Osteoblast (primary cell): ENCODE measurements at regions not wholly inside any gene's neighbourhood (a gene's known extent, or its start where the extent isn't known, plus 50 kb on each side); places are given as distances from the start of the nearest gene placed in this dataset.

Source experiments
- DNase-seq: peaks from one replicate; pipeline ENCODE4 v3.0.0; 2011; ENCODE audit warnings: low spot score, mixed read lengths; ENCODE audit not compliant: insufficient read length; ENCODE audit errors: missing footprints
- H2AFZ ChIP-seq: 2 replicates; pipeline ENCODE4 v1.6.0; 2011; ENCODE audit warnings: mild to moderate bottlenecking, low read length
- H3K27ac ChIP-seq: 2 replicates; pipeline ENCODE4 v1.5.1; 2011; ENCODE audit warnings: mild to moderate bottlenecking, low read depth, low read length, moderate library complexity
- H3K27me3 ChIP-seq: 2 replicates; pipeline ENCODE4 v1.6.0; 2012; ENCODE audit warnings: mild to moderate bottlenecking, control low read depth, inconsistent platforms, low read length, moderate library complexity; ENCODE audit not compliant: insufficient read depth
- H3K36me3 ChIP-seq: 2 replicates; pipeline ENCODE4 v1.5.1; 2011; ENCODE audit warnings: mild to moderate bottlenecking, low read length, control low read depth, moderate library complexity; ENCODE audit not compliant: insufficient read depth
- H3K4me1 ChIP-seq: 2 replicates; pipeline ENCODE4 v1.5.1; 2011; ENCODE audit warnings: mild to moderate bottlenecking, low read length, control low read depth, moderate library complexity; ENCODE audit not compliant: insufficient read depth
- H3K4me2 ChIP-seq: 2 replicates; pipeline ENCODE4 v1.6.0; 2011; ENCODE audit warnings: mild to moderate bottlenecking, low read length; ENCODE audit not compliant: insufficient read depth
- H3K4me3 ChIP-seq: fragments of 200-600 bp; sonication (generic); 3 replicates; pipeline ENCODE4 v1.5.1; 2012; ENCODE audit warnings: mild to moderate bottlenecking, low read length, inconsistent platforms; ENCODE audit not compliant: insufficient read depth
- H3K79me2 ChIP-seq: 2 replicates; pipeline ENCODE4 v1.6.0; 2012; ENCODE audit warnings: mild to moderate bottlenecking, low read length, control low read depth, inconsistent platforms; ENCODE audit not compliant: insufficient read depth
- H3K9me3 ChIP-seq: 2 replicates; pipeline ENCODE4 v1.5.1; 2011; ENCODE audit warnings: low read depth, low read length, control low read depth
- H4K20me1 ChIP-seq: 2 replicates; pipeline ENCODE4 v1.6.0; 2012; ENCODE audit warnings: mild to moderate bottlenecking, low read length, control low read depth; ENCODE audit not compliant: insufficient read depth
- CTCF ChIP-seq: IDR thresholded peaks from 2 replicates; pipeline ENCODE4 v1.5.1; 2011; ENCODE audit warnings: mild to moderate bottlenecking, low read depth, low read length, moderate library complexity; ENCODE audit errors: extremely low read depth

- no peak for DNase-seq
- Histone ChIP-seq H3K79me2 (no peaks in the 10 kb centered on the region), H3K36me3 (no peaks in the 10 kb centered on the region), H3K27ac (no peak overlapping the region), H3K27me3 (no peaks in the 10 kb centered on the region), H4K20me1 (no peaks in the 10 kb centered on the region), H2AFZ (no peak overlapping the region), H3K9me3 (no peaks in the 10 kb centered on the region), H3K4me1 (no peaks in the 10 kb centered on the region), H3K4me3 (no peak overlapping the region), H3K4me2 (no peak overlapping the region)
- TF ChIP-seq CTCF, result no peak
Observed at GRCh38 chr6:17225767-17226630, 55.2 kb upstream of the RBM24 start.

GRCh38 chr6:17226786-17227233 is 54.4 kb upstream of the RBM24 start:
- no peak overlapping the region for H3K4me2 ChIP-seq
- no peaks in the 10 kb centered on the region for H4K20me1 ChIP-seq
- no peaks in the 10 kb centered on the region for H3K36me3 ChIP-seq
- no peak for TF ChIP-seq CTCF
- no peaks in the 10 kb centered on the region for H3K79me2 ChIP-seq
- no peak overlapping the region for H2AFZ ChIP-seq
- no peaks in the 10 kb centered on the region for H3K27me3 ChIP-seq
- no peak overlapping the region for H3K27ac ChIP-seq
- no peaks in the 10 kb centered on the region for H3K4me1 ChIP-seq
- H3K9me3 ChIP-seq, result no peaks in the 10 kb centered on the region
- no peak for DNase-seq
- H3K4me3 ChIP-seq, result no peak overlapping the region

- no peaks in the 10 kb centered on the region for H3K9me3 ChIP-seq
- no peak overlapping the region for H3K4me3 ChIP-seq
- no peaks in the 10 kb centered on the region for H3K27me3 ChIP-seq
- TF ChIP-seq CTCF, result no peak
- H2AFZ ChIP-seq, result no peak overlapping the region
- H4K20me1 ChIP-seq, result no peaks in the 10 kb centered on the region
- DNase-seq, result no peak
- H3K79me2 ChIP-seq, result no peaks in the 10 kb centered on the region
- no peaks in the 10 kb centered on the region for H3K36me3 ChIP-seq
- H3K27ac ChIP-seq, result no peak overlapping the region
- no peak overlapping the region for H3K4me2 ChIP-seq
- H3K4me1 ChIP-seq, result no peaks in the 10 kb centered on the region
Observed at GRCh38 chr6:17227403-17227802, 53.8 kb upstream of the RBM24 start.
